ENCODE measurements at regions not wholly inside any gene's neighbourhood (a gene's known extent, or its start where the extent isn't known, plus 50 kb on each side); places are given as distances from the start of the nearest gene placed in this dataset.
A peak's percentile ranks its signal among the peaks of the same experiment; 100 is the strongest.
"Not testable (repeated sequence)": the region's sequence is repeated elsewhere in the genome, so short reads cannot be mapped to it uniquely, and the experiment has no call there.

GRCh38 chr6:19712012-19712688 is 125.0 kb upstream of the ID4 start:
- DNase-seq, result no peak

GRCh38 chr6:19712998-19713397 is 124.2 kb upstream of the ID4 start:
- no peak for DNase-seq

- DNase-seq, result no peak
Measured at GRCh38 chr6:19713411-19713810, 123.8 kb upstream of the ID4 start.

- no peak for DNase-seq
Measured at GRCh38 chr6:19713984-19714383, 123.2 kb upstream of the ID4 start.

- DNase-seq, result no peak
Measured at GRCh38 chr6:19714434-19715166, 122.6 kb upstream of the ID4 start.

- DNase-seq, result no peak
Measured at GRCh38 chr6:19715167-19715551, 122.0 kb upstream of the ID4 start.

GRCh38 chr6:19719691-19720128 is 117.5 kb upstream of the ID4 start:
- no peak for DNase-seq

GRCh38 chr6:19721766-19722377 is 115.3 kb upstream of the ID4 start:
- no peak for DNase-seq

- no peak for DNase-seq
Measured at GRCh38 chr6:19722999-19723398, 114.2 kb upstream of the ID4 start.

- DNase-seq, result no peak
Measured at GRCh38 chr6:19723545-19723944, 113.6 kb upstream of the ID4 start.

- not testable (repeated sequence) for DNase-seq
Measured at GRCh38 chr6:19725436-19725835, 111.7 kb upstream of the ID4 start.

GRCh38 chr6:19731282-19731681 is 105.9 kb upstream of the ID4 start:
- peak in 1 of 2 experiments; percentile 59 for DNase-seq

GRCh38 chr6:19734061-19734460 is 103.1 kb upstream of the ID4 start:
- no peak for DNase-seq

GRCh38 chr6:19734519-19734918 is 102.7 kb upstream of the ID4 start:
- DNase-seq, result no peak

- no peak for DNase-seq
Measured at GRCh38 chr6:19736066-19736465, 101.1 kb upstream of the ID4 start.

- DNase-seq, result no peak
Measured at GRCh38 chr6:19738010-19738409, 99.2 kb upstream of the ID4 start.

- DNase-seq, result no peak
Measured at GRCh38 chr6:19749722-19750121, 87.4 kb upstream of the ID4 start.

- no peak for DNase-seq
Measured at GRCh38 chr6:19752746-19753145, 84.4 kb upstream of the ID4 start.

GRCh38 chr6:19753826-19754225 is 83.3 kb upstream of the ID4 start:
- no peak for DNase-seq

GRCh38 chr6:19754686-19755085 is 82.5 kb upstream of the ID4 start:
- no peak for DNase-seq

GRCh38 chr6:19755181-19755580 is 82.0 kb upstream of the ID4 start:
- no peak for DNase-seq

GRCh38 chr6:19757036-19757435 is 80.1 kb upstream of the ID4 start:
- peak in 1 of 2 experiments; percentile 31 for DNase-seq

GRCh38 chr6:19759117-19759880 is 77.9 kb upstream of the ID4 start:
- DNase-seq, result peak in 1 of 2 experiments; percentile 48
